ENCODE measurements at regions not wholly inside any gene's neighbourhood (a gene's known extent, or its start where the extent isn't known, plus 50 kb on each side); places are given as distances from the start of the nearest gene placed in this dataset.

GRCh38 chr17:73694491-73694890, 50.2 kb upstream of the SDK2 start:
- no peak for DNase-seq

GRCh38 chr17:73695035-73695738, 50.9 kb upstream of the SDK2 start:
- no peak for DNase-seq

- no peak for DNase-seq
Measured at GRCh38 chr17:73696251-73696650, 52.0 kb upstream of the SDK2 start.

GRCh38 chr17:73697872-73698271, 53.6 kb upstream of the SDK2 start:
- no peak for DNase-seq

- DNase-seq = no peak
Measured at GRCh38 chr17:73698966-73699365, 54.7 kb upstream of the SDK2 start.

GRCh38 chr17:73701701-73702100, 57.5 kb upstream of the SDK2 start:
- DNase-seq = no peak

GRCh38 chr17:73703192-73703591, 58.9 kb upstream of the SDK2 start:
- DNase-seq = no peak

GRCh38 chr17:73703917-73704316, 59.7 kb upstream of the SDK2 start:
- no peak for DNase-seq

GRCh38 chr17:73705594-73705993, 61.3 kb upstream of the SDK2 start:
- no peak for DNase-seq

GRCh38 chr17:73706428-73706827, 62.2 kb upstream of the SDK2 start:
- DNase-seq = no peak

- DNase-seq = no peak
Measured at GRCh38 chr17:73706858-73707257, 62.6 kb upstream of the SDK2 start.

- DNase-seq = no peak
Measured at GRCh38 chr17:73707358-73707757, 63.1 kb upstream of the SDK2 start.

GRCh38 chr17:73710095-73710592, 65.9 kb upstream of the SDK2 start:
- DNase-seq = peak; percentile 70 to 77

- DNase-seq = no peak
Measured at GRCh38 chr17:73711184-73711583, 66.9 kb upstream of the SDK2 start.

GRCh38 chr17:73711916-73712315, 67.7 kb upstream of the SDK2 start:
- DNase-seq = no peak

- DNase-seq = no peak
Measured at GRCh38 chr17:73713136-73713535, 68.9 kb upstream of the SDK2 start.

GRCh38 chr17:73715769-73716168, 71.5 kb upstream of the SDK2 start:
- no peak for DNase-seq

GRCh38 chr17:73717690-73718089, 73.4 kb upstream of the SDK2 start:
- no peak for DNase-seq

GRCh38 chr17:73718362-73718761, 74.1 kb upstream of the SDK2 start:
- no peak for DNase-seq

GRCh38 chr17:73718912-73719311, 74.7 kb upstream of the SDK2 start:
- DNase-seq = no peak

GRCh38 chr17:73719588-73720071, 75.4 kb upstream of the SDK2 start:
- no peak for DNase-seq

GRCh38 chr17:73720187-73720834, 76.1 kb upstream of the SDK2 start:
- no peak for DNase-seq

GRCh38 chr17:73722165-73722564, 77.9 kb upstream of the SDK2 start:
- DNase-seq = peak in 1 of 2 donors; percentile 19

GRCh38 chr17:73723317-73723716, 79.1 kb upstream of the SDK2 start:
- DNase-seq = no peak

Data from stimulated activated CD4-positive, alpha-beta T cell treated with anti-CD3 and anti-CD28 coated beads, Interleukin-2, amount 100 ng/mL, for 24 hours (primary cell).